Fibroblast of peridontal ligament (primary cell): ENCODE measurements at regions not wholly inside any gene's neighbourhood (a gene's known extent, or its start where the extent isn't known, plus 50 kb on each side); places are given as distances from the start of the nearest gene placed in this dataset.

ENCODE experiments used
- DNase-seq: peaks from one replicate; pipeline ENCODE4 v3.0.0-alpha.2; 2010; ENCODE audit errors: extremely low read depth

DNA sequence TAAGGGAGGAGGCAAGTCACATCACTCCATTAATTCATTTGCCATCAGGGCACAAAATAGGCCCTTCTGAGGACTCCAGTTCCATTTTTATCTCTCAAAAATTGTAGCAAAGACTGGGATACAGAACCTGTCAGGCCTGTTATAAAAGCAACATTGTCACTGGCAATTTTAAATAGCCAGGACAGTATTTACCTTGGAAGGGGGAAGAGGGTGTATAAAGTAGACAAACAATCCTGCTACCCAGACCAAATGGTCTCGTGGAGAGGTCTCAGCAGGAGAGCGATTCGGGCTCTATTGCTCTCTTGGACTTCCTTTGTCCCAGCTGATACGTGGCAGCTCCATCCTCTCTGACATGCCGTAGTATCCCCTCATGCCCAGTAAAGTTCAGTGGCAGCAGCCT is 740.3 kb upstream of the HS6ST1 start:
- DNase-seq, result no peak

DNA sequence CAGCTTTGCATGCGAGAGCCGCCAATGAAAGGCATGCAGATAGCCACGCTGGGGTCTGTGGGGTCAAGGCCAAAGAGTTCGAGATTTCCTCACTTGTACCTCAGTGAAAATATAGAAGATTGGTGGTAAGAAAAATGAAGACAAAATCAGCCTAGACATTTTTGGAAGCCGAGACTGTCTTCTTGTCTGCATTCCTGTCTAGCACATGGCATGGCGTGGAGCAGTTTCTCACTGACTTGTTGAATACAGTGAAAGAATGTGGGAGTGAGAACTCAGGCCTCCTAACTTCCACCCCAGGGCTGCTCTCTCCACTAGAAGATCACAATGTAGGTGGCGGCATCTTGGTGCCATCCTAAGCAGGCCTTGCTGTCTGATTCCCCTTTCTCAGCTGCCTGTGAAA is 740.8 kb upstream of the HS6ST1 start:
- no peak for DNase-seq

DNA sequence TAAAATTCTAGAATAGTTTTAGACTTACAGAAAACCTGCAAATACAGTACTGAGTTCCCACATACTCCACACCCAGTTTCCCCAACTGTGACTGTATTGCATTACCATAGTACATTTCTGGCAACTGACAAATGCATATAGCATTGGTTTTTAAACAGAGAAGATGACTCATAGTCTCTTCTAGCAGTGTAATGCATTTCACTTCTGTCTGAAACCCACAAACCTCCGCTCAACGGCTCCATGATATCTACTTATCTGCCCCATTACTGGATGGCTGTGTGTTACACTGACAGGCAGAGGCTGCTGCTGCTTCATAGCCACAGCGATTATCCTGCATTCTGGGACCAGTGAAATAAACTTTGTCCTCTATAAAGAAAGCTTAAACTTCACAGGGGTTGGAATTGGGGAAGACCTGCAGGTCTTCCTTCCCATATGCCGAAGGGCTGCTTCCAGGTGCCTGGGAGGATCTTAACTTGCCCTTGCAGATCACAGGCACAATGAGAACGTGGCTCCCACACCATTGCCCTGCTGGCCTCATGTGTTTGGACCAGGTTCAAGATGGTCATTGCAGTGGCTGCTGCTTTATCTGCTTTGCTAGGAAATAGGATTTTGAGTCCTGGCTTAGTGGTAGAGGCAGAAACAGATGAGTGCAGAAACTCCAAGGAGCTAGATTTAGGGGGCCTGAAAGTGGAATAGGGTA is 742.6 kb upstream of the HS6ST1 start:
- no peak for DNase-seq

DNA sequence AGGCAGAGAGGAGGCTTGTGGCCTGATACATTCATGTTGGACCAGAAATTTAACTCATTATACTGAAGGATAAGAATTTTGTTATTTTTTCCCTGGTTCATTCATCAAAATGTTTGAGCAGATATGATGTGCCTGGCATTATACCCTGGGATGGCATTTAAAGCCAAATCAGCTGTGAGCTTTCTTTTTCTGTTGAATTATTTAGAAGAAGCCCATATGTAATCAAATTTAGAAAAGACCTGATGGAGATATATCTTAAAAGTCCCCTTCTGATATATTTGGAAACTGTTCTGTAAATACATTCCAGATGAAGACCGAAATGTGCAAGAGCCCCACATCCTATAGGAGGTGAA is 743.1 kb upstream of the HS6ST1 start:
- DNase-seq, result no peak

DNA sequence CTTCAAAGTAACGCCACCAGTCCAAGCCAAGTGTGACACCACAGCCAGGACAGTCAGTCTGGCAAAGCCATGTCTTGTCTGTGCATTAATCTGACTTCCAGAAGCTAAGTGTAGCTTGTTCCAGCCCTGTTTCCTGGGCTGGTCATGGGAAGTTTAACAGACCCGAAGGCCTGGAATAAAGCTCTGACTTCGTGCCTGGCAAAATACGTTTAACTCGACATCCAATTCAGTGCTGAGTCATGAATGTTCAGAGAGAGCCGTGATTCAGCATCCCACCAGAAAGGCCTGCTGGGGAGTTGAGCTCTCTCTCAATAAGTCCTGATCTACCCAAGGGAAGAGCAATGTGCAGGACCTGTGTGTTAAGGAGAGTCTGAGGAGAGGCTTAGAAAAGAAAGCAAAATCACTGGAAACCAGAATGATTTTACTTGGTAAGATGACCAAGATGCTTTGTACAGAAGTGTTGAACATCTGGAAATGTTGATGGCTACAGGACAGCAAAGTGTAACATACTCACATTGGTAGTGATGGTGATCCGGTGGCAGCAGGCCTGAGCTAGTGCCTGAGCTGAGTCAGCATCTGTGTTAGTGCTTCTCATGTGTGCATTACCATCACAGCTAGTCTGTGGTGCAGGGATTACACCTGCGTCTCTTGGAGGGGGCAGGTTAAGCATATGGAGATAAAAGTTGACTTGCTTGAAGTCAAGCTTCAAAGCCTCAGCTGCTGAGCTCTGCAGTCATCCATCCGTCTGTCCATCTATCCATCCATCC is 743.7 kb upstream of the HS6ST1 start:
- DNase-seq, result no peak

DNA sequence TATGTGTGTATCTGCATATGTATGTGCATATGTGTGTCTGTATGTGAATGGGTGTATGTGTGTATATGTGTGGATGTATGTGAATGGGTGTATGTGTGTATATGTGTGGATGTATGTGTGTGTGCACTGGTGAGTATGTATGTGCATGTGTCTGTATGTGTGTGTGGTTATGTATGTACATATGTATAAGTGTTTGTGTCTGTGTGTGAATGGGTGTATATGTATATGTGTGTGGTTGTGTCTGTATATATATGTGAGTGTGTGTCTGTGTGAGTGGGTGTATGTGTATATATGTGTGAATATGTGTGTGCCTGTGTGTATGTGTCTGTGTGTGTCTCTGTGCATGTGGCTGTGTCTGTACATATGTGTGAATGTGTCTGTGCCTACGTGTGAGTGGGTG is 748.4 kb upstream of the HS6ST1 start:
- no peak for DNase-seq

DNA sequence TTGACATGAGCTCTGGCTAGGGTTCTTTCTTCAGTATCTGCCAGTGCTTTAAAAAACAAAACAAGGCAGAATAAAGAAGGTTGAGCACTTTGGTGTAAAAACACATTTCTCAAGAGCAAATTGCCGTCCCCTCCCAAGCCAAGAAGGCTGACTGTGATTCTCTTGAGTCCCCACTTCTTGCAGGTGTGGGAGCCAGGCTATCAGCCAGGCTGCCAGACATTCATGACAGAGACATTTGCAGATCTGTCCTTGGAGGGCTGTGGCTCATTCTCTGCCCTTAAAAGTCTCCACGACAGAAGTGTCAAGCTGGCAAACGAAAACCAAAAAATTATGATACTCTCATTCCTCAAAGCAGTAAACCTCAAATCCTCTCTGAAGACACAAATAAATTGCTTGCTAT is 749.3 kb upstream of the HS6ST1 start:
- no peak for DNase-seq

DNA sequence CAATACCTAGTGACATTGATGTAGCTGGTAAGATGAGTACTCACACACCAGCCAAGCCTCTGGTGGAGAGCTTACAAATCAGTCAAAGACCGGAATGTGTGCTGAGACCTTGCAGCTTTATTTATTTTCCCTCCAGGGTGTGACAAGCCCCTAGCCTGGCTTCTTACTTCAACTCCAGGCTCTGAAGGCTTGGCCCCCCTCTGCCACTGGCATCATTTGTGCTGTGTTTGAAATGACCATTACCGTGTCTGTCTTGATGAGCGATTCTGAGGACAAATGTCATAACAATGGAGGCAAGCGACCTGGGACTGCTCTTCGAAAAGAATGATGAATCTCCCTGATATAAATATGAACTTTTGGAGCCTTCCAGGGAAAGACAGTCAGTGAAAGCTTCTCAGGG is 749.9 kb upstream of the HS6ST1 start:
- DNase-seq, result no peak

DNA sequence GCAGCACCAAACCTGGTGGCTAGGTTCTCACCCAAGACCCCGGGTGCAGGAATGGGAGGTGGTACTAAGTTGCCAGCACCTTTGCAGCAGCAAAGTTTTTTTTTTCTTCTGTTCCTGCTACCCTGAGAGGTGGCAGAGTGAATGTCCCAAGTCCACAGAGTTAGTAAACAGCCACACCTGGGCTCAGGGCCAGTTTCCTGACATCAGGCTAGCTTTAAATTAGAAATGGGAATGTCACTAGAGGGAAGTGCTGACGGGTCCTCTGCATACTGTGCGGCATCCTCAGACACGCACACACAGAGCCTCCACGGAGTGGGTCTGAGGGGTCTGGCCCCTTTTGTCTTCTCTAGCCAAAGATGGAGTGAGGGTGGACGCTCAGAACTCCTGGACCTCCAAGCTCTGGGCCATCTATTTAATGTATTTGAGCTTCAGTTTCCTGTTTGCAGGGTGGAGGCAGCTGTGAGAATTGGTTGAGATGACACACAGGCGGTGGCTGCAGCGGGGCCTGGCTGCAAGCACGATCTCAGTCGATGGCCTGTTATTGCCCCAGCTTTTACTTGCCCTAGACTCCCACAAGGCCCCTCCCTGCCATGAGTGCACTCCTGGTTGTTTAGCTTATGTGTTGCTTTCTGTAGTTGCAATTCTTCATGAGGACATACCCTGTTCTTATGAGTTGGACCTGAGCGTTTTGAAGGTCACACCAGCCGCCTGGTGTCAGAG is 751.4 kb upstream of the HS6ST1 start:
- DNase-seq, result no peak

DNA sequence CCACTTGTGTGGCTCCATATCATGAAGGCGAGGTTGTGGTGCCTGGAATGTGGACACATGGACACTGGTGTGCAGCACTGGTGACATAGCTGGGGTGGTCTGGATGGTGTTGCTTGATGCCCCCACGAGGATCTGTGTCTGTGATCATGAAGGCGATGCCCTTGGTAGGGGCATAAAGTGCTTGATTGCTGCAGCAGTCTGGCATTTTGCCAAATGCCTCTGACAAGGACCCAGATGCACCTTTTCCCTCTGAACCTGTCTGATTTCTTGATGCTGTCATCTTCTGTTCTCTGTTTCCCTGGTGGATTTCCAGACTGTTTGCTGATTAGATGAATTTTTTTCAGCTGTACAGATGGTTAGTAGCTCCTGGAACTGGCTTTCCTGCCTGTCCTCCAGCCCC is 752.0 kb upstream of the HS6ST1 start:
- DNase-seq, result no peak

DNA sequence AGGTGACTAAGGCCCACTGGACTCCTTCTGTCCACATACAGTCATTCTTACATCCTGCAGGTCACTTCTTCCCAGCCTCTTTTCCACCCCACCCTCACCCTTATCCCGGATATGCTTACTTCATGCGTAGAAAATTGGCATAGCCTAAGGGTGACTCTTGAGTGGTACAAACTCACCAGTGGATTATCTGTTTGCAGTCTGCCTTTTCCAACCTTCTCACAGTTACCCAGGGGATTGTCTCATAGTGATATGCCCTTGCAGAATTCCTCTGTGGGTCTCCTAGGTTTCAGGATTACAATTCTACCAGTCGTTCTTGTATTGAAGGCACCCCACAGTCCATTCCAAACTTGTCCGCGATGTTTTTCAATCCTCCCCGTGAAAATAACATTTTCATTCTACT is 752.9 kb upstream of the HS6ST1 start:
- DNase-seq, result no peak

DNA sequence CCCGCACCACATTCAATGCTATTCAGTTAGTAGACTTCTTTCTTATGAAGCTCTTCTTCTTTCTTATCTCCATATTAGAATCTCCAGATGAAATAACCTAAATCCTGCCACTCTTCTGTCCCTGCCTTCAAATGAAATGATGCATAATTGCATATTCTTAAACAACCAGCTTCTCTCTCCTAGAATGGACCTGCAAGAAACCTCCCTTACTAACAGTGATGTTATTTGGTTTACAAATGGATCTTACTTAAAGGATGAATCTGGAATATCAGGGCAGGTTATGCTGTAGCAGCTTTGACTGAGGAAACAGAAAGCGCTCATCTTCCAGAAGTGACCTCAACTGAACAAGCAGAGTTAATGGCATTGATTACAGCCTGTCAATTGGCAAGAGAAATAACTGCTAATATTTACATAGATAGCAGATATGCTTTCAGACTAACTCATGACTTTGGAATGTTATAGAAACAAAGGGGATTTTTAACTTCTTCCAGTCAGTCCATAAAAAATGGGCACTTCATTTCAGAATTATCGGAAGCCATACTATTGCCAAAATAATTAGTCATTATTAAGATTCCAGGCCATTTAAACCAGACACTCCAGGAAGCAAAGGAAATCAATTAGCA is 755.7 kb upstream of the HS6ST1 start:
- DNase-seq, result no peak

DNA sequence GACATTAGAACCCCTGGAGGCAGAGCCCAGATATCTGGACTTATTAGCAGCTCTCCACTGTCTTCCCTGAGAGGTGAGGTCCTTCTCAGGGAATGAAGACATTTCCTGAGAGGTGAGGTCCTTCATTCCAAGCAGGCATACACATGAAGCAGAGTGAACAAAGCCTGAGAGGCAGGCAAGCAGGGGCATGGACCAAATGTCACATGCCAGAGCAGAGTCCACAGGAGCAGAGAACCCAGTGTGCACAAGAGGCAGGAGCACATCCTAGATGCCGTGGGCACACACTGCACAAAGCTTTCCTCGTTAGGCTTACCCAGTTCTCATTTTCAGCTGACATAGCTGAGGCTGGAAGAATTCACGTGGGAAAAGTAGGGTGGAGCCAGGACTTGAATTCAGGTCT is 759.9 kb upstream of the HS6ST1 start:
- no peak for DNase-seq

DNA sequence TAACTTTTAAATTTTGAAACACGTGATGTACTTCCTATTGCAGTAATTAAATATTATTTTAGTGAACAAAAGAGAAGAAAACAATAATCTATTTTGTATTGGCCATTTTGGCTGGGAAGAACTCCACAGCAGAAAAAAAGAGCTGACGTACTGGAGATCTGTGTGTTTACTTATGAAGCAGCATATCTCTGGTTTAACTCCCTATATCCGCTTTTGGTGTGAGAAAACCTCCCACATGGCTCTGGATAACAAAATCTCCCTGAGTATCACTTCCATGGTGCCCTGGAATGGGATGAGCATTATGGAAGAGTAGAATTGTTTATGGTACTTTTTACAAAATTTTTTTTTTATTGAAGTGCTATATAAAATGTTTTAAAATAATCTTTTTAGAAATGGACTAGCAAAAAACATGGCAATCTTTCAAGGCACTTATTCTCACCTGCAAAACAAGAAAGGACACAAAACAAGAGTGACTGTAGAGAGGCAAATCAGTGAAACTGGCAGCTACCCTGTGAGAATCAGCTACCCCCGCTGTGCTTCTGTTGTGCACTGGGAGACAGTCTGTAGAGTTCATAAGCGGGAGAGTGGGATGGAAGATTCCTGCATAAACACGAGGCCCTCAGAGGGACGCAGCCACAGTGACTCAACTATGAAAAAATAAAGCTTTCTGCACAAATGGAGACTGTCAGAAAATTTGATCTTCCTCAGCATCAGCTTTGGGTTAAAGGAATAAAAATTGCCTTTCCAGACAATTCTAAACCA is 762.2 kb upstream of the HS6ST1 start:
- DNase-seq, result no peak

DNA sequence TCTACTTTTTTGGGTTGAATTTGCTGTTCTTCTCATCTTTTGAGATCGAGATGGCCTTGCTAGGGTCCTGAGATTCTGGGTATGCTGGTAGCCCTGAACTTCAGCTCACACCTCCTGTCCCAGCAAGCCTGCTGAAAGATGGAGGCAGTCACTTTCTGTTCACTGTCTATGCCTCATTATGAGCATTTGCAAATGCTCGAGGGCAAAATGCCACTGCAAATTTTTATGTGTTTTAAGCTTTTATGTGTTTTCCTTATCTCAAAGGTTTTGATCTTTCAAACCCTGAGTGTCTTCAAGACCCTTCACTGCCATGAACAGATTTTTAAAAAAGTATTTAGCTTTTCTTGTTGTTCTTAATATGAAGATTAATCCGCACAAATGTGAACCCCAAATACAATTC is 766.7 kb upstream of the HS6ST1 start:
- DNase-seq, result no peak

DNA sequence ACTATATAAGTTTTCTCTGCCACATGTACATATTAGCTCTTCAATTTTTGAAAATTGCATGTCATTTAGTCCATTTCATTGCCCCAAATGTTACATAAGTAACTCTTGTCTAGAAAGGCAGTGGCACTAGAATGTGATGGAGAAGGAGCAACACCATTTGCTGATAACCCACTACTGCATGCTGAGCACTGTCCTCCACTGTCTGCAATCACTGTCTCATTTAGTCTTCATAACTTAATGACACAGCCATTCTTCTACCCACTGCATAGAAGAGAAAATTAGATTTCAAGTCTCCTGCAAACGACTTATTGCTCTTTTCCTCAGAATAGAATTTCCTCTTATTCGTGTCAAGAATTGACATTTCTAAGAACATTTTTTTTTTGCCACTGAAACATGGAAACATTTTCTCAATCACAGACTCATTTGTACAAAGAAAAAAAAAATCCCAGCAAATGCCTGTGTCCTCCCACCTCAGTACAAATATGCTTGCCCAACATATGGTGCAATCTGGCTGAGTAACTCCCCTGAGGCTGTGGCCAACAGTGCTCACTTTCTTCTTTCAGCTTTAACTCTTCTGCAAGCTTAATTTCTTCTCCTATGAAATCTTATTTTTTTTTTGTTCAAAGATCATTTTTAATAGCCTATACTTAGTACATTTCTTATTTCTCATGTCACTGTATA is 768.6 kb upstream of the HS6ST1 start:
- no peak for DNase-seq

DNA sequence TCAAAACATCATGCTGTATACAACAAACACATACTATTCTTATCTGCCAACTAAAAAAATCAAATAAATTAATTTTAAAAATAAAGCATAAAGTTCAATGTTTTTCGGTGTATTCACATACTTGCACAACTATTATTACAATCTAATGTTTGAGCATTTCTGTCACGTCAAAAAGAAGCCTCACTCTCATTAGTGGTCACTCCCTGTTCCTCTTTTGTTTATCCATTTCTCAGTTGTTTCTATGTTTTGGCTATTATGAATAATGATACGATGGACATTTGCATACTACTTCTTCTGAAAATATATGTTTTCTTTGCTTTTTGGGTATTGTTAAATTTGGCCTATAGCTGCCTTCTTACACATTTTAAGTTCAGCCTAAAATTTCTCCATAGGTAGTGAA is 773.0 kb upstream of the HS6ST1 start:
- no peak for DNase-seq

DNA sequence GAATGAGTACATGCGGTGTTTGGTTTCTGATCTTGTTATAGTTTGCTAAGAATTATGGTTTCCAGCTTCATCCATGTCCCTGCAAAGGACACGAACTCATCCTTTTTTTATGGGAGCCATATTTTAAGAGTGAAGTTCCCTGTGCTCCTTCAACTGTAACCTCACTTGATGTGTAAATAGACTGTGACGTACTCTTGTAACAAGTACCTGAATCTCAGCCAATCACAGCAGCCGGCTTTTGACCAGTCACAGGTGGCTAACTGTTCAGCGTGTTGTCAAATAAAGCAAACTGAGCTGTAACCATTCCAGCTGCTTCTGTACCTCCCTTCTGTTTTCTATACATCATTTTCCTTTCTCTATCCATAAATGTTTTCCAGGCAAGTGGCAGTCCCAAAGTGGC is 774.3 kb upstream of the HS6ST1 start:
- no peak for DNase-seq

DNA sequence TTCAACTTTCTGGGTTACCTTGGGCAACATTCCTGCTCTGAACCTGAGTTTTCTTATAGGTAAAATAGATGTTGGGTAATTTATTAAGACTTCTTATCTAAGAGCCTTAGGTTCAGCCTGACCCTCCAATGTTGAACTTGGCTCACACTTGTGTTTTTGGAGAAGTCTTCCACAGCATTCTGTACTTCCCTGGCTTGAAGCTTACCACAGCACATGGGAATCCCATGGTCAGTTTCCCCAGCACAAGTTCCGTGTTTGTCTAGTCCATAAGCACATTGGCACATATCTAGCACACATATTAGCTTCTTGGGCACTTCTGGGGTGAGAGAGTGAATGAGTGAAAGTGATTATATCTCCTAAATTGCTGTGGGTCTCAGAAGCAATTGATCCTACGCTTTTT is 782.5 kb upstream of the HS6ST1 start:
- no peak for DNase-seq

DNA sequence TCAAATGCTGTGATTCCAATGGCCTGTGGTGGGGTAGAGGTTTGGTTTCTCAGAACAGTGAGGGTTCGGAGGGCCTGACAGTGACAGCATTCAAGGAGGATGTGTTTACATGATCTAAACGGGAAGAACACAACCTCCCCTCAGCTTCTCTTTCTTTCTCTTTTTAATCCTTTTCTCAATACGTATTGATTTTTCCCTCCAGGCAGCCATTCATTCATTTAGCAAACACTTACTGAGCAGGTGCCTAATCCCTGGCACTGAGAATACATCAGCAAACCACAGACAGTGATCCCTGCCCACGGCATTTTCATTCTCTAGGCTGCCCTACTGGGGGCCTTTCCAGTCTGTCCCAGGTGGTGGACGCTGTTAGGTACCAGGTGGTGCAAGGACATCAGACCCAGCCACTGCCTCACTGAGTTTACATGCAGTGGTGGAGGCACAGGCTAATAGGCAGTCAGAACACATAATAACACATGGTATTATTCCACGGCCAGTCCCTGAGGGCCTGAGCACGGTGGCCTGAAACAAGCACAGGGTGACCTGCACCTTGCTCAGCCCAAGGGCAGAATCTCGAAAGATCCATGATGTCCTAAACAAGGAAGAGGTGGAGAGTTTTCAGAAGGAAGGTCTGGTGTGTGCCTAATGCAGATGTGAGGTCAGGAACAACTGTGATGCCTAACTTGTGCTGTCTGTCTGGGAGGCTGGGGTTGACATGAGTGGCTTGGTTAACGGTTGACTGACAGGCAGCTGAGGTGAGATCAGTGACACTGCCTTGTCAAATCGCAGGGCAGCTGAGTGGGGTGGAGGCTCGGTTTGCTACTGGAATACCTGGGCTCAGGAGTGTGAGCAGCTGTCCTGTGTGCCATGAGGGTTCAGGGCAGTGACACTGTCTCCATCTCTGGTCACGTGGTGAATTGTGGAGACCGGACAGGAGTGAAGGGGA is 785.5 kb upstream of the HS6ST1 start:
- DNase-seq, result no peak
